Activated CD8-positive, alpha-beta memory T cell treated with anti-CD3 and anti-CD28 coated beads, Interleukin-2, amount 50 U/mL, for 24 hours (primary cell): ENCODE measurements at regions not wholly inside any gene's neighbourhood (a gene's known extent, or its start where the extent isn't known, plus 50 kb on each side); places are given as distances from the start of the nearest gene placed in this dataset.

Experiments used
- DNase-seq: peaks from one replicate; pipeline ENCODE4 v3.0.0-alpha.2; 2020; ENCODE audit errors: extremely low read depth

GRCh38 chr10:29688230-29688661, 53.5 kb upstream of the SVIL start:
- DNase-seq: no peak

GRCh38 chr10:29687421-29688164, 52.8 kb upstream of the SVIL start:
- no peak for DNase-seq

- DNase-seq: no peak
These were observed 50.7 kb upstream of the SVIL start for GRCh38 chr10:29685506-29685905.
